ENCODE measurements at regions not wholly inside any gene's neighbourhood (a gene's known extent, or its start where the extent isn't known, plus 50 kb on each side); places are given as distances from the start of the nearest gene placed in this dataset.

- intact Hi-C loops (cut with micrococcal nuclease; ENCODE audit: unreplicated experiment), result no loop called here
- Histone ChIP-seq H3K4me1 (replicated peaks; ENCODE audit: insufficient read depth) (no peaks in the 10 kb centered on the region), H2AFZ (no peak overlapping the region), H3K27me3 (ENCODE audit: insufficient read depth, low read depth) (peaks cover 19% of the 10 kb centered on the region; the same call in 1 of the 2 replicates), H3F3A (ENCODE audit: insufficient read depth, low read depth) (no peaks in the 10 kb centered on the region), H3K4me3 (no peak overlapping the region), H3K36me3 (ENCODE audit: low read depth) (no peaks in the 10 kb centered on the region), H3K79me2 (ENCODE audit: low read depth) (no peaks in the 10 kb centered on the region), H3K9me2 (ENCODE audit: insufficient read depth) (no peaks in the 10 kb centered on the region), H3K27ac (no peak overlapping the region), H4K20me1 (ENCODE audit: insufficient read depth) (no peaks in the 10 kb centered on the region), H3K4me2 (no peak overlapping the region), H3K9me3 (ENCODE audit: insufficient read depth, low read depth) (no peaks in the 10 kb centered on the region; the same call in 1 of the 2 replicates)
- no peak for DNase-seq
- POLR2A ChIA-PET (ENCODE audit: unreplicated experiment), result no interaction called here
- BruUV-seq (replicated peaks), result no TSS peak
- CTCF ChIA-PET, result no interaction called here
- TF ChIP-seq EZH2 (IDR thresholded peaks at IDR 0.05; ENCODE audit: low read depth) (no peak), CTCF (conservative IDR thresholded peaks at IDR 0.05) (no peak)
These were observed 719.5 kb downstream of the BCL11A start for GRCh38 chr2:59833941-59834340.

- H2AFZ ChIP-seq, result no peak overlapping the region
- peaks cover 33% of the 10 kb centered on the region for H3K27me3 ChIP-seq (ENCODE audit: insufficient read depth, low read depth)
- ChIA-PET CTCF (no interaction called here), POLR2A (ENCODE audit: unreplicated experiment) (no interaction called here)
- no peak overlapping the region for H3K27ac ChIP-seq
- H3K4me1 ChIP-seq (replicated peaks; ENCODE audit: insufficient read depth), result no peaks in the 10 kb centered on the region
- no peaks in the 10 kb centered on the region for H3K79me2 ChIP-seq (ENCODE audit: low read depth)
- DNase-seq, result no peak
- H3K4me3 ChIP-seq, result no peak overlapping the region
- intact Hi-C loops (cut with micrococcal nuclease; ENCODE audit: unreplicated experiment), result no loop called here
- BruUV-seq (replicated peaks), result no TSS peak
- no peaks in the 10 kb centered on the region for H3K36me3 ChIP-seq (ENCODE audit: low read depth)
- no peak overlapping the region for H3K4me2 ChIP-seq
- H4K20me1 ChIP-seq (ENCODE audit: insufficient read depth), result no peaks in the 10 kb centered on the region
- TF ChIP-seq EZH2 (IDR thresholded peaks at IDR 0.05; ENCODE audit: low read depth) (no peak), CTCF (conservative IDR thresholded peaks at IDR 0.05) (no peak)
- H3K9me3 ChIP-seq (ENCODE audit: insufficient read depth, low read depth), result no peaks in the 10 kb centered on the region
- no peaks in the 10 kb centered on the region for H3K9me2 ChIP-seq (ENCODE audit: insufficient read depth)
- no peaks in the 10 kb centered on the region for H3F3A ChIP-seq (ENCODE audit: insufficient read depth, low read depth)
These were observed 722.9 kb downstream of the BCL11A start for GRCh38 chr2:59830601-59831000.

GRCh38 chr2:59827677-59828076, 725.8 kb downstream of the BCL11A start:
- no peaks in the 10 kb centered on the region for H3K4me1 ChIP-seq (replicated peaks; ENCODE audit: insufficient read depth)
- H2AFZ ChIP-seq, result no peak overlapping the region
- TF ChIP-seq CTCF (conservative IDR thresholded peaks at IDR 0.05) (no peak), EZH2 (IDR thresholded peaks at IDR 0.05; ENCODE audit: low read depth) (no peak)
- intact Hi-C loops (cut with micrococcal nuclease; ENCODE audit: unreplicated experiment), result no loop called here
- BruUV-seq (replicated peaks), result no TSS peak
- H3K27me3 ChIP-seq (ENCODE audit: insufficient read depth, low read depth), result peaks cover 33% of the 10 kb centered on the region
- H4K20me1 ChIP-seq (ENCODE audit: insufficient read depth), result no peaks in the 10 kb centered on the region; the same call in 1 of the 2 replicates
- CTCF ChIA-PET, result no interaction called here
- no peak overlapping the region for H3K4me3 ChIP-seq
- no peaks in the 10 kb centered on the region for H3K36me3 ChIP-seq (ENCODE audit: low read depth)
- no peak for DNase-seq
- no peaks in the 10 kb centered on the region for H3K9me2 ChIP-seq (ENCODE audit: insufficient read depth)
- H3F3A ChIP-seq (ENCODE audit: insufficient read depth, low read depth), result no peaks in the 10 kb centered on the region
- no peak overlapping the region for H3K4me2 ChIP-seq
- no peaks in the 10 kb centered on the region for H3K79me2 ChIP-seq (ENCODE audit: low read depth)
- POLR2A ChIA-PET (ENCODE audit: unreplicated experiment), result no interaction called here
- H3K27ac ChIP-seq, result no peak overlapping the region
- no peaks in the 10 kb centered on the region for H3K9me3 ChIP-seq (ENCODE audit: insufficient read depth, low read depth)

Measured in PC-9 (cell line).